ENCODE measurements at regions not wholly inside any gene's neighbourhood (a gene's known extent, or its start where the extent isn't known, plus 50 kb on each side); places are given as distances from the start of the nearest gene placed in this dataset.
"Not testable (repeated sequence)": the region's sequence is repeated elsewhere in the genome, so short reads cannot be mapped to it uniquely, and the experiment has no call there.

DNA sequence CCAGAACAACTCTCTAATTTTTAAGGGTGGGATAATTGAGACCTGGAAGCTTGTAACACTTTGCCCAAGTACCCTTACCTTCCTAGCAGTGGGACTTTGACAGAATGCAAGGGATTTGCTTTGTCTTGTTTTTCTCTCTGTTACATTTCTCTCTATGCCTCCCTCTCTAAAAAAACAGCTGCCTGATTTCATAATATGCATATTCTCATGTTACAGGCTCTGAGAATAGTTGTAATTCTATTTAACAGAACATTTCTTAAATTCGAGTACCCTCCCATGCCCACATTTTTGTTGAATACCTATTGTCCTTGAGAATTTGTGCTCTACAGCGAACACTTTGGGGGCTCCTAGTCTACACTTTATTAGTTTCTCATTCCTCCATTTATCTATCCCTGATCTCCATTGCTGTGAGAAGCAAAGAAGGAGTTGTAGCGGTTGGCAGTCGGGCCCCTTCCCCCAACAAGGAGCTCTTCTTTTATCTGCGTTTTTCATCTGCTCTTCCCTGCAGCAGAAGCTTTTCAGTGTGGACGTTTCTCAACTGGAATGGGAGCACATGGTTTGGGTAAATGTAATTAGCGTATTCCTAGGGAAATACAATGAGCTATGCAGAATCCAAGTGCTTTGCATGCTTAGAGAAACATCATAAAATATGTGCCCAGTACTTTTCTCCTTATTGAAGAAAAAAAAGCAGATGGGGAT is 117.7 kb upstream of the CCDC90B start:
- POLR2A ChIA-PET (ENCODE audit: low non-redundant PET): no interaction called here
- CTCF ChIA-PET: no interaction called here
- no peak overlapping the region for H3K27ac ChIP-seq
- no peak for TF ChIP-seq CTCF (conservative IDR thresholded peaks at IDR 0.05; ENCODE audit: low read depth)
- no peak for DNase-seq (ENCODE audit: low spot score)

GRCh38 chr11:83401506-83402225 is 115.5 kb upstream of the CCDC90B start:
- no peak for DNase-seq (ENCODE audit: low spot score)
- POLR2A ChIA-PET (ENCODE audit: low non-redundant PET): no interaction called here
- no peak for TF ChIP-seq CTCF (conservative IDR thresholded peaks at IDR 0.05; ENCODE audit: low read depth)
- CTCF ChIA-PET: no interaction called here
- no peak overlapping the region for H3K27ac ChIP-seq

DNA sequence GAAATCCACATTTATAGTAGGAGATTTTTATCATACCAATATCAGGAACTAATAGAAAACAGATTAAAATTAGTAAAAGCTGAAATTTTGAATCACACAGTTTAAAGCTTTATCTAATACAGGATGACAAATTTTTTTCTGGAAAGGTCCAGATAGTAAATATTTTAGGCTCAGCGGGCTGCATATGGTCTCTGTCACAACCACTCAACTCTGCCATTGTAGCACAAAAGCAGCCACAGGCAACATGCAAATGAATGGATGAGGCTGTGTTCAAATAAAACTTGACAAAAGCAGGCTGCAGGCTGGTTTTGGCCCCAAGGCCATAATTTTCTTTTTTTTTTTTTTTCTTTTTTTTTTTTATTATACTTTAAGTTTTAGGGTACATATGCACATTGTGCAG is 108.2 kb upstream of the CCDC90B start:
- no peak overlapping the region for H3K27ac ChIP-seq
- POLR2A ChIA-PET (ENCODE audit: low non-redundant PET): no interaction called here
- CTCF ChIA-PET: no interaction called here
- no peak for TF ChIP-seq CTCF (conservative IDR thresholded peaks at IDR 0.05; ENCODE audit: low read depth)
- no peak for DNase-seq (ENCODE audit: low spot score)

- H3K27ac ChIP-seq: no peak overlapping the region
- CTCF ChIA-PET: no interaction called here
- POLR2A ChIA-PET (ENCODE audit: low non-redundant PET): no interaction called here
- DNase-seq (ENCODE audit: low spot score): no peak
- no peak for TF ChIP-seq CTCF (conservative IDR thresholded peaks at IDR 0.05; ENCODE audit: low read depth)
These were observed 106.4 kb upstream of the CCDC90B start for GRCh38 chr11:83392556-83392955.

DNA sequence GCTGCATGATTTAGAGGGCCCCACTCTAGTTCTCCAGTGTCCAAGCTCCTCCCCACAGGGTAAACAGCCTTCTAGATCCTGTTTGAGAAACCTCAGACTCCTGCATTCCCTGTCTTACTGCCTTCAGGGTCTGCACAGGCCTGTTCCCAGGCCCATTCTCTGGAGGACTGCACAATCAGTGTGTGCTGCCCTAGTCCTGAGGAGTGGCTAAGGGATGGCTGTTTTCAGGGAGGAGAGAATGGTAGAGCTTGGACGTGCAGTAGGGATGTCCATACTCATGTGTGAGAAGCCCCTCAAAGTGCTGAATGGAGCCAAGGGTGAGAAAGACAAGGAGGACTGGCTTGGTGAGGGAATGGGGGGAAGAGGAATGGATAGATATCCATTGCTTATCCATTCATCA is 103.8 kb upstream of the CCDC90B start:
- CTCF ChIA-PET: no interaction called here
- H3K27ac ChIP-seq: no peak overlapping the region
- DNase-seq (ENCODE audit: low spot score): no peak
- no peak for TF ChIP-seq CTCF (conservative IDR thresholded peaks at IDR 0.05; ENCODE audit: low read depth)
- POLR2A ChIA-PET (ENCODE audit: low non-redundant PET): no interaction called here

DNA sequence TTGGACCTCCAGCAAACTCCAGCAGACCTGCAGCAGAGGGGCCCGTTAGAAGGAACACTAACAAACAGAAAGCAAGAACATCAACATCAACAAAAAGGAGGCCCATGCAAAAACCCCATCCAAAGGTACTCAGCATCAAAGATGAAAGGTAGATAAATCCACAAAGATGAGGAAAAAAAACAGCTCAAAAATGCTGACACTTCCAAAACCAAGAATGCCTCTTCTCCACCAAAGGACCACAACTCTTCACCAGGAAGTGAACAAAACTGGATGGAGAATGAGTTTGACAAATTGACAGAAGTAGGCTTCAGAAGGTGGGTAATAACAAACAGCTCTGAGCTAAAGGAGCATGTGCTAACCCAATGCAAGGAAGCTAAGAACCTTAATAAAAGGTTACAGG is 97.7 kb upstream of the CCDC90B start:
- H3K27ac ChIP-seq; CTCF ChIA-PET; POLR2A ChIA-PET (ENCODE audit: low non-redundant PET); DNase-seq (ENCODE audit: low spot score): not testable (repeated sequence)

DNA sequence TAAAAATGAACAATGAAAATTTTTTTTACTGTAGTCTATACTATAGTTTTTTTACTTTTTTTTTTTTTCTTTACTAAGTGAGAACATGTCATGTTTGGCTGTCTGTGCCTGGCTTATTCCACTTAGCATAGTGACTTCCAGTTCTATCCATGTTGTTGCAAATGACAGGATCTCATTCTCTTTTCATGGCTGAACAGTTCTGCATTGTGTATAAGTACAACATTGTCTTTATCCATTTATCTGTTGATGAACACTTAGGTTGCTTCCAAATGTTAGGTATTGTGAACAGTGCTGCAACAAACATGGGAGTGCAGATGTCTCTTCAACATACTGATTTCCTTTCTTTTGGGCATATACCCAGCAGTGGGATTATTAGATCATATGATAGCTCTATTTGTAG is 88.1 kb upstream of the CCDC90B start:
- no peak overlapping the region for H3K27ac ChIP-seq
- no peak for DNase-seq (ENCODE audit: low spot score)
- CTCF ChIA-PET: interaction anchor here (0.6 kb wide), 1 partner anchor 124 kb away, joined by 3 read pairs; no protein-coding TSS in a partner anchor
- no peak for TF ChIP-seq CTCF (conservative IDR thresholded peaks at IDR 0.05; ENCODE audit: low read depth)
- POLR2A ChIA-PET (ENCODE audit: low non-redundant PET): no interaction called here
